GM18873 (cell line): ENCODE measurements at regions not wholly inside any gene's neighbourhood (a gene's known extent, or its start where the extent isn't known, plus 50 kb on each side); places are given as distances from the start of the nearest gene placed in this dataset.

Source experiments
- ATAC-seq: cut with Tn5 transposase; IDR thresholded peaks from one replicate; pipeline ENCODE4 v1.9.1; 2021; ENCODE audit warnings: mild to moderate bottlenecking, moderate library complexity, moderate number of reproducible peaks; ENCODE audit not compliant: unreplicated experiment, low FRiP score

- ATAC-seq, result no peak
Measured at GRCh38 chr2:163541943-163542342, 193.9 kb downstream of the FIGN start.

- ATAC-seq, result no peak
Measured at GRCh38 chr2:163541495-163541894, 194.3 kb downstream of the FIGN start.

- no peak for ATAC-seq
Measured at GRCh38 chr2:163528640-163529217, 207.1 kb downstream of the FIGN start.

- no peak for ATAC-seq
Measured at GRCh38 chr2:163527381-163527780, 208.4 kb downstream of the FIGN start.

DNA sequence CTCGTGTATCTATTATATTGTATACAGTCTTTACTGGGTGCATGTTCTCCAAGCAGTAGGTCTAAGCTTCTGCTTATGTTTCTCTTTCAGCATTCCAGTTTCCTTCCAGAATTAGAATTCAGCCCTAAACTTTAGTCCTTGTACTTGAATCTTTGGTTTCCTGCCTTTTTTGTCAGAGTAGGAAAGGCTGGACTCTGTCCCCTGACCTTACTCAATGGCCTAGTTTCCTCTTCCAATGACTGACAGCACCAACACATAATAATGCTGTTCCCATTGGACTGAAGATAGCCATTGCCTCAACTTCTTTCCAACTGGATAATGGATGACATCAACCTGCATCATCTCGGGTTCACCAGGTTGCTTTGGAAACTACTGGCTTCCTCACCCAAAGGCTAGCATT lies 217.0 kb downstream of the FIGN start:
- no peak for ATAC-seq

DNA sequence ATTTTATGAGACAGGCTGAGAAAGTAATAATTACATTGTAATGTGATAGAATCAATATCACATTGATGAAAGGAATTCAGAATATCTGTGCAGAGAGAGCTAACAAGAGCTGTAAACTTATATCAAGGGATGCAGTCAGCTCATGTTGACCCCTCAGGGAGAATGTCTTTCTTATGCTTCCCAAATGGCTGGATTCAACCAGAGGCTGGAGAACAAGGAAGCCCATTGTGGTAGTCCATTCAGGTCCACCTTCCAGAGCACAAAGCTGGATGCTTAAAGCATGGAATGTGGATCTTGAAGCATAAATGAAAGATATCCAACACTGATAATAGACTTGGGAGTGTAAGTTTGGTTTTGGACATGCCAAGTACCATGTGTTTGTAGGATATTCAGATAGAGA lies 220.0 kb downstream of the FIGN start:
- ATAC-seq, result no peak

DNA sequence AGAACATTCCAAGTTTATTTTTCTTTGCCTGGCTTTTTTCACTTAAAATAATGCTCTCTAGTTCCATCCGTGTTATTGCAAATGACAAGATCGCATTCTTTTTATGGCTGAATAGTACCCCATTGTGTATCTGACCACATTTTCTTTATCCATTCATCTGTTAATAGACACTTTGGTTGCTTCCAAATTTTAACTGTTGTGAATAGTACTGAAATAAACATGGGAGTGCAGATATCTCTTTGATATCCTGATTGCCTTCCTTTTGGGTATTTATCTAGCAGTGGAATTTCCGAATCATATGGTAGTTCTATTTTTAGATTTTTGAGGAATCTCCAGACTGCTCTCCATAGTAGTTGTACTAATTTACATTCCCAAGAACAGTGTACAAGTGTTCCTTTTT lies 230.5 kb downstream of the FIGN start:
- ATAC-seq, result no peak

- no peak for ATAC-seq
Measured at GRCh38 chr2:163493359-163494298, 242.2 kb downstream of the FIGN start.

DNA sequence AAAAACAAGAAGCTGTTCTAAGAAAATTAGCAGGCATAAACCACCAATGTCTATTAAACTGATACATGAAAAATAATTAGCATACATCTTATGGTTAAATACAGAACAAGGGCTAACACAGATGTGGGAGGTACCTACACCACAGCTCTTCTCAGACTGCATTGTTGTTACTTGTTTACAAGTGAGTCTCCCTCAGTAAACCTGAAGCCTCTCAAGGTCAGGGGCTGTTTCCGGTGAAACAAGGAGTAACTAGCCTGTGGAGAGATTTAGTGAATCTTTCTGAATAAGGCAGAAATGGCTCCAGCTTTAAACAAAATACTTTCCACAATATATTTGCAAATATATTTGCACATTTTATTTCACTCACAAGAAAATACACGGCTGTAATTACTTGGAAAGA lies 244.0 kb downstream of the FIGN start:
- ATAC-seq, result no peak

DNA sequence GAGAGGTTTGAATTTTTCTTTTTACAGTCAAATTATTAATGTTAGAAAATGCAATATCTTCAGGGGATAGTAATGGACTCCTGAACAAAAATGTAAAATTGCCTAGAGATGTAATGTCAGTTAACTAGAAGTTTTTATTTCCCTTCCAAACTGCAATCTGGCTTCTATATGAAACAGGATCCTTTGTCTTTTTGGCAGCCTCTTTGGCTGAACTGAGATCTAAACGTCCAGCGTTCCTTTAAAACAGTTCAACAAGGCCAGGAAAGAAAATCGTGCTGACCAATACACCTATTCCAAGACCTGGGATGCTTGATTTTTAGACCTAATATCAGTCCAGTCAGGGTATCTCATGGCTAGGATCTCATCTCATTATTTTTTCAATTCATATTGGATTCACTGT lies 245.5 kb downstream of the FIGN start:
- no peak for ATAC-seq

DNA sequence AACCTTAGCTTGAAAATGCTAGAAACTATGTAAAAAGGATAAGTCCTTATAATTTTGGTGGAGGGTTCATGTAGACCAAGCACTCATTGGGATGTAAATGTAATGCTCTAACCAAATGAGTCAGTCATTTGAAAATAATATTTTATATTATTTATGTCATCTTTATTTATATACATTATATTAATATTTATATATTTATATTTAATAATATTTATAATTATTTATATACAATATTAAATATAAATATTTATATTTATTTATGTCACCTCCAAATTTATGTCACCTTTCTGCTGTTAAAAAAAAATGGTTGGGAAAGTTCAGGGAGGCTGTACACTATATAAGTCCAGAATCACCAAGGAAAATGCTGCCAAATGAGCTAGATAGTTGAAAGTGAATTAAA lies 254.3 kb downstream of the FIGN start:
- ATAC-seq, result no peak

GRCh38 chr2:163479599-163479998 lies 256.2 kb downstream of the FIGN start:
- ATAC-seq, result no peak

GRCh38 chr2:163475815-163476214 lies 260.0 kb downstream of the FIGN start:
- no peak for ATAC-seq

GRCh38 chr2:163474889-163475288 lies 260.9 kb downstream of the FIGN start:
- ATAC-seq, result no peak

DNA sequence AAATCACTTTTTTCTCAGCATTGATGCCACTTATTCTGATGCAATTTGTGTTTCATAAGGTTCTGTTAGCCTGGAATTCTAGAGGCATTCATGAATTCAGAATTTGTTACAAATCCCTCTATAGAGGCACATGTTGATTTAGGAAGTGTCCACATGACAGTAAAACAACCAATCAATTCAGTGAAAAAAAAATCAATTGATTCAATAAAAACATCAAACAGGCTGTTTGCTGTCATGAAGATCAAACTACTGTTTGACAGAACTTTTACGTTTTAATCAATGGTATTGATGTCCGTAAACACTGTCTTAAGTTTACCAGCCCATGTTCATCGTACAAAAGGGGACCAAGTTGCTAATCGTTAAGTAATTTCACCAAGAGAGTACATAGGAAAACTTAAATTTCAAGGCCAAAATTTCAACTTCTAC lies 261.5 kb downstream of the FIGN start:
- no peak for ATAC-seq

DNA sequence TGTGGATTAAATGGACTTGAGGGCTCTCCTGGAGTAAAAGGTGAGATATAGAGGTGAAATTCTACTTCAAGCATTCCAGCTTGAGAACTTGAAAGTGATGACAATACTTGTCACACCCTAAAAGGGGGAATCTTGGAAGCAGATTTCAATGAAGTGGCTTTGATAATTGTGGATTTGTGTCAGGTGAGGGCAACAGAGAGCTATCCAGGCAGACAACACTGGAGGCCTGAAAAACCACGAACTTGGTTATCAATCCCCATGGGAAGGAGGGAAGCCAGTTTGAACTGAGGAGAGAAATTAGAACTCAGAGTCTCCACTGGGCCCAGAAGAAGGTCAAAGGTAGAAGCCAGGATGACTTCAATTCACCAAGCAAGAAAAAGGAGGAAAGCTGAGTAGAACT lies 263.9 kb downstream of the FIGN start:
- no peak for ATAC-seq

DNA sequence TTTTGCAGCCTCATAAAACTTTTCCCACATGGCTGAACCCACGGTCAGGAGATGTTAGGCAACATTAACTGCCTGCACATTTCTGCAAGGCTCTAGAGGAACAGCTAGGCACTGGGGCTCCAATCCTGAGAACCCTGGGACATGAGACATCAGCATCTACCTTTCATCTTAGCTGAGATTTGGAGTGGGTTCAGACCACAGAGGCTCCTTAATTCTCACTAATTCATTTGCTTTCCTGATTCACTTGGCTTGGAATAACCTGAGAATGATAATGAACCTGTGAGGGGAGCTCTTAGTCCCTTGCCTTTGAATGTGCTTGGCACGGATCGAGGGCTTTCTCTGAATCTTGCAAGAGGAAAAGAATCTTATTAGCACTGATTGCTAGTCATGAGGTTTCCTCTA lies 266.2 kb downstream of the FIGN start:
- no peak for ATAC-seq

- no peak for ATAC-seq
Measured at GRCh38 chr2:163467251-163467630, 268.6 kb downstream of the FIGN start.

GRCh38 chr2:163466331-163467250 lies 269.2 kb downstream of the FIGN start:
- no peak for ATAC-seq

DNA sequence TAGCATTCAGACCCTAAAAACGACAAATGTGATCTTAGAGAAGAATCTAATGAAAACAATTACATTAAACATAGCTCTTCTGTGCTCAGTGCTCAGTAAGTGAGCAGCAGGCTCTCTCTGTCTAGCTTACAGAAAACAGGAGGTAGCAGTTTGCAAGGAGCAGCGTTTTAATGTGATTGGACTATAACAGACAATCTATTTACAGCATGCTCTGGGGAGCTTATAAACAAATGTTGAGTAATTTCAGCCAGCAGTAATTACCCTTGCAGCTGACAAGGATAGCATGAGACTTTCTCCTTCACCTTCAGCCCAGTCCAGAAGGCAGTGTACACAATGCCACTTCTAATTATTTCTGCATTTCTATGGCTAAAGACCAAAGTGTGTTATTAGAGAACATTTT lies 270.4 kb downstream of the FIGN start:
- no peak for ATAC-seq

DNA sequence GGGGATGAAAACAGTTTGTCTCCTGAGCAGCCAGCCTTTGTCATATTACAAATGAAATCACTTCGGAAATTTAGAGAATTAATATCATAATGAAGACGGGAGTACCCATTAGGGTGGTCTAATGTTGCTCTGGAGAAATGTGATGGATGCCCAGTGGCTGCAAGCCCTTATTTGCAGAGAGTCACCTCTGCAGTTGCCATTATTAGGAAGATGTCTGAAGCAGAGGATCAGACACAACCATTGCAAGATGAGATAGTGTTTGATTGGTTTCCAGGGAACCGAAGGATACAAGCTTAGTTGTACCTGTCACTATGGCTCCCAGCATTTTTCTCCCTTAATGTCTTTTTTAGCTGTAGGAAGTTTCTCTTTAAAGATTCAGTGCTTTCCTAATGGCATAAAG lies 272.4 kb downstream of the FIGN start:
- no peak for ATAC-seq
